Keratinocyte (primary cell): ENCODE measurements at regions not wholly inside any gene's neighbourhood (a gene's known extent, or its start where the extent isn't known, plus 50 kb on each side); places are given as distances from the start of the nearest gene placed in this dataset.

Experiments
- EZH2 ChIP-seq: IDR thresholded peaks from one replicate; pipeline ENCODE4 v1.6.1; 2012; ENCODE audit warnings: inconsistent platforms, mild to moderate bottlenecking, low read length, moderate library complexity
- TF ChIP-seq, protein P1 (sequence below), 3 experiments: IDR thresholded peaks in 1 of 3; conservative IDR thresholded peaks in 1 of 3; optimal IDR thresholded peaks in 1 of 3; 2 replicates in 2 of 3; 3 replicates in 1 of 3; pipeline versions ENCODE3 to v1.5.1; 2011; ENCODE audit warnings: low read length in 3 of 3, mild to moderate bottlenecking in 3 of 3, moderate library complexity in 2 of 3, control low read depth in 1 of 3, inconsistent platforms in 1 of 3; ENCODE audit not compliant: insufficient read depth in 2 of 3; ENCODE audit errors: extremely low read depth in 1 of 3

DNA sequence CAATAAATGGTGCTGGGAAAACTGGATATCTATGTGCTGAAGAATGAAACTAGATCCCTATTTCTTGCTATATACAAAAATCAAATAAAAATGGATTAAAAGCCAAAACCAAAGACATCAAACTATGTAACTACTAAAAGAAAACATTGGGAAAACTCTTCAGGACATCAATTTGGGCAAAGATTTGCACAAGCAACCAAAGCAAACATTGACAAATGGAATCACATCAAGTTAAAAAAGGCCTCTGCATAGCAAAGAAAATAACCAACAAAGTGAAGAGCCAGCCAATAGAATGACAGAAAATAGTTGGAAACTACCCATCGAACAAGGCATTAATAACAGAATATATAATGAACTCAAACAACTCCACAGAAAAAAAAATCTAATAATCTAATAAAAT lies 1495.3 kb downstream of the SI start:
- TF ChIP-seq, protein P1, sequence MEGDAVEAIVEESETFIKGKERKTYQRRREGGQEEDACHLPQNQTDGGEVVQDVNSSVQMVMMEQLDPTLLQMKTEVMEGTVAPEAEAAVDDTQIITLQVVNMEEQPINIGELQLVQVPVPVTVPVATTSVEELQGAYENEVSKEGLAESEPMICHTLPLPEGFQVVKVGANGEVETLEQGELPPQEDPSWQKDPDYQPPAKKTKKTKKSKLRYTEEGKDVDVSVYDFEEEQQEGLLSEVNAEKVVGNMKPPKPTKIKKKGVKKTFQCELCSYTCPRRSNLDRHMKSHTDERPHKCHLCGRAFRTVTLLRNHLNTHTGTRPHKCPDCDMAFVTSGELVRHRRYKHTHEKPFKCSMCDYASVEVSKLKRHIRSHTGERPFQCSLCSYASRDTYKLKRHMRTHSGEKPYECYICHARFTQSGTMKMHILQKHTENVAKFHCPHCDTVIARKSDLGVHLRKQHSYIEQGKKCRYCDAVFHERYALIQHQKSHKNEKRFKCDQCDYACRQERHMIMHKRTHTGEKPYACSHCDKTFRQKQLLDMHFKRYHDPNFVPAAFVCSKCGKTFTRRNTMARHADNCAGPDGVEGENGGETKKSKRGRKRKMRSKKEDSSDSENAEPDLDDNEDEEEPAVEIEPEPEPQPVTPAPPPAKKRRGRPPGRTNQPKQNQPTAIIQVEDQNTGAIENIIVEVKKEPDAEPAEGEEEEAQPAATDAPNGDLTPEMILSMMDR (optimal IDR thresholded peaks at IDR 0.05 in 1 of 3, IDR thresholded peaks at IDR 0.05 in 1 of 3, conservative IDR thresholded peaks at IDR 0.05 in 1 of 3; ENCODE audit: extremely low read depth in 1 of 3, insufficient read depth in 2 of 3, low read length in 3 of 3) = no peak
- TF ChIP-seq EZH2 = no peak
